ENCODE measurements at regions not wholly inside any gene's neighbourhood (a gene's known extent, or its start where the extent isn't known, plus 50 kb on each side); places are given as distances from the start of the nearest gene placed in this dataset.

DNA sequence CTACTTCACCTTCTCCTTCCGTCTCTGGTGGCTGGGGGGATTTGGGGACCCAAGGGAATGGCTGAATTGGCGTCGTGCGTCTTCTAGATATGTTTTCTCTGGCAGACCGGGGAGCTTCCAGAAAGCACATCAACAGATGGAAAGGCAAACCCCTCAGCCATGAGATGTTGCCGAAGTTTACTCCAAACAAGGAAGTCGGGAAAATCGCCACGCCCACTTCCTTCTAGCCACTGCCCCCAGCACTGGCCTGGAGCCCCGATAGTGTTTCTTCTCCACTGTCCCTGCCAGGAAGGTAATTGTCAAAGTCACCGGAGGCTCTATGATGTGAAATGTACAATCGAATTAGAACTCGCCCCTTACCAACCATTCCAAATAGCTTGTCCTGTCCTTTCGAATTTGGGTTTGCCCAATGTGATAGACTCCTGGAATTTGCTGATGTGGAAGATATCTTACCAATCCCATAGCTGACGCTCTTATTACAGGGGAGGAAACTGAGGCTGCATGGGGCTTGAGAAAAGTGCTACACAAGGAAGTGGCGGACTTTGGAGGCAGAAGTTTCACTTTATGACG, 191.0 kb downstream of the LSM5 start:
- Histone ChIP-seq H3K4me1 (ENCODE audit: control extremely low read depth in 1 of 4, control insufficient read depth in 4 of 4, insufficient read depth in 4 of 4, low read length in 3 of 4) (peaks cover 0 to 20% (median 15%) of the 10 kb centered on the region in 4 experiments), H3K27ac (ENCODE audit: insufficient read depth in 1 of 2, low read depth in 1 of 2, low read length in 2 of 2, poor library complexity in 1 of 2, severe bottlenecking in 2 of 2) (no peak overlapping the region), H3K9me3 (ENCODE audit: control extremely low read depth in 1 of 5, control insufficient read depth in 4 of 5, insufficient read depth in 2 of 5, low read depth in 1 of 5, low read length in 4 of 5) (no peaks in the 10 kb centered on the region), H3K27me3 (replicated peaks in 2 of 5; ENCODE audit: control insufficient read depth in 4 of 5, insufficient read depth in 5 of 5, low read length in 4 of 5) (peaks cover 0 to 36% (median 9%) of the 10 kb centered on the region in 5 experiments), H3K4me3 (ENCODE audit: control insufficient read depth in 1 of 7, extremely low read depth in 1 of 7, insufficient read depth in 4 of 7, low read depth in 2 of 7, low read length in 6 of 7) (peak overlapping the region; percentile 40 to 76 (median 68)), H3K36me3 (ENCODE audit: control insufficient read depth in 4 of 4, insufficient read depth in 4 of 4, low read length in 3 of 4) (no peaks in the 10 kb centered on the region)
- ChIA-PET CTCF (interaction anchor here (0.9 to 4.6 kb wide), 4 partner anchors 11 to 90 kb away, joined by 4 to 24 read pairs (median 4); no protein-coding TSS in a partner anchor), POLR2A (interaction anchor here (0.5 kb wide), 1 partner anchor 20 kb away, joined by 3 read pairs; no protein-coding TSS in a partner anchor)
- peak in 2 of 3 donors; percentile 13 to 26 for DNase-seq
- WGBS (ENCODE audit: insufficient coverage): 21% methylated on average over 10 of the region's 17 CpGs

DNA sequence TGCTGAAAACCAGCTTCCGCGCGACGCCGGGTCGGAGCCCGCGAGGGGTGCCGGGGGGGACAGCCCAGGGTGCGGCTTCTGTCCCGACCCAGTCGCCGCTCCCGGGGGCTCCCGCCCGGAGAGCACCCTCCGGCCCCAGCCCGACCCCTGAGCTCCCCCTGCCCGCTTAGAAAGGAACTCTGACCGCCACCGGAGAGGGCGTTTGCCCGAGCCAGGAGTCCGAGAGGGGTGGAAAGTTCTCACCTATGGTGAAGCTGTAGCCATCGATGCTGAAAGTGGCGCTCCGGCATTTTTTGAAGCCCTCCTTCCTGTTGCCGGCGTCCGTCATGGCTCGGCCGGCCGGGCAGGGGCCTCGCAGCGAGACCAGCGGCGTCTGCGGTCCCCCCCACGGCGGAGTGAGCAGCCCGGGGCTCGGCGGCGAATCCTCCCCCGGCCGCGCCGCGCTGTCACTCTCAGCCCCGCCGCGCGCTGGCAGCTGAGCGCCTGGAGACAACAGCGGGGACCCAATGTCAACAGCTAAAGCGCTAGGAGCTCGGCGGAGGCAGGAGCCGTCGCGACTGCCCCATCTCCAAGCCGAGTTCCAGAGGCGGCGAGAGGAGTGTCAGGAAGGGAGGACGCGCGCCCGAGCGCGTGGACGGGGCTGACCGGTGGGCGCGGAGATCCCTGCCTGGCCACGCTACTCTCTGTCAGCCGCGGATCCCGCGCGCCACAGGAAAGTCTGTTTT, 191.6 kb downstream of the LSM5 start:
- CTCF ChIA-PET: interaction anchor here (1.2 to 4.6 kb wide), 3 partner anchors 10 to 89 kb away, joined by 4 to 24 read pairs (median 5); no protein-coding TSS in a partner anchor
- Histone ChIP-seq H3K9me3 (ENCODE audit: control extremely low read depth in 1 of 5, control insufficient read depth in 4 of 5, insufficient read depth in 2 of 5, low read depth in 1 of 5, low read length in 4 of 5) (no peaks in the 10 kb centered on the region), H3K27me3 (replicated peaks in 2 of 5; ENCODE audit: control insufficient read depth in 4 of 5, insufficient read depth in 5 of 5, low read length in 4 of 5) (peaks cover 0 to 36% (median 9%) of the 10 kb centered on the region in 5 experiments), H3K4me1 (ENCODE audit: control extremely low read depth in 1 of 4, control insufficient read depth in 4 of 4, insufficient read depth in 4 of 4, low read length in 3 of 4) (peaks cover 0 to 20% (median 15%) of the 10 kb centered on the region in 4 experiments), H3K27ac (ENCODE audit: insufficient read depth in 1 of 2, low read depth in 1 of 2, low read length in 2 of 2, poor library complexity in 1 of 2, severe bottlenecking in 2 of 2) (no peak overlapping the region), H3K4me3 (ENCODE audit: control insufficient read depth in 1 of 7, extremely low read depth in 1 of 7, insufficient read depth in 4 of 7, low read depth in 2 of 7, low read length in 6 of 7) (peak overlapping the region; percentile 40 to 76 (median 68)), H3K36me3 (ENCODE audit: control insufficient read depth in 4 of 4, insufficient read depth in 4 of 4, low read length in 3 of 4) (no peaks in the 10 kb centered on the region)
- under 1% methylated on average over 78 of the region's 80 CpGs for WGBS (ENCODE audit: insufficient coverage)
- DNase-seq: peak in 2 of 3 donors; percentile 48 to 68
- POLR2A ChIA-PET: interaction anchor here (1.1 kb wide), 1 partner anchor 48 kb away, joined by 4 read pairs; no protein-coding TSS in a partner anchor

DNA sequence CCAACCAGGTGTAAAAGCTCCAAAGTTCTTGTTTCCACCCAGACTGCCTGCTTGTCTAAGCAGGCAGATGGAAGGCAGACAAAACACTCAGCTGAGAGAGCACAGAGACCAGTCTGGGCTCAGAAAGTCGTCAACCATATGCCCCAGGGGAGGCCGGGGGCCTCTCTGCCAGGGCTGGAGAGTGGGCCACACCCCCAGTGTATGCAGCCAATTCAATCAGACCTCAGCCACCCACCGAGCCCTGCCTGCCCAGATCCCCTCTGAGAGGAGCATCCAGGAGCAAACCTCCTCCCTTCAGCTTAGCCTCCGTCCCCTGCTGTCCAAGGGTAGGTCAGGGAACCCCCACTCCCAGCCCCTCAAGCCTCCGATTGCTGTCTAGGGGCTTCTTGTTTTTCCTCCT, 196.3 kb downstream of the LSM5 start:
- CTCF ChIA-PET: no interaction called here

DNA sequence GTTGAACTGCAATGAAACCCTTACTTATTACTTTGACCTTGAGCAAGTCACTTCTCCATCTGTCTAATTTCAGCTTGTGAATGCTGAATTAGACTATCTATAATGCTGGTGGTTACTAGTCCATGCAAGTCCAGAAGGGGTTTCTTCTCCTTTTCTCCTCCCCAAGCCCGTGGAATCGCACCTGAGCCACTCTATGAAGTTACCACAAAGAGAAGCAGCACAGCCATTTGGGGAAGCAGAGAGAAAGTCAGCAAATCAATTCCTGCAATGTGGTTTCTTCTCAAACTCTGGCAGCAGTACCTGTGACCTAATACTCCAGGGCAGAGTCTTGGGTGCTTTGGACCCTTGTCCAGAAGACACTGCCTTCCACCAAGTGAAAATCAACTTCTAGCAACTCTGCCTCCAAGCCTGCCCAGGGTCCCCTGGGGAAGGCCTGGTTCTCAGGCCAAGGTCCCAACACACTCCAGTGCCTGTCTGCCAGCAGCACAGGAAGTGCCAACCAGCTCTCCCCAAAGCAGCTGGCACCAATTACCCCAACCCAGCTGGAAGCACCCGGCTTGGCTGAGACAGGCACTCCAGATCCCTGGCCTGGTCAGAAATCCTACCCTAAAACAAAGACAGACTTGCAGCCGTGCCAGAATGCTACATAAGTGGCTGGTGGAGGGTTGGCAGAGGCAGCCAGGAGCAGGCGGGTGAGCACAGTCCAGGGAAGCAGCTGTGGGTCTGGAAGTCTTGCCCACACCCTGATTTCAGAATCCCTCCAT, 200.3 kb downstream of the LSM5 start:
- ChIA-PET POLR2A (interaction anchor here (0.6 kb wide), 2 partner anchors 11 to 81 kb away, joined by 3 read pairs; no protein-coding TSS in a partner anchor), CTCF (interaction anchor here (1.2 to 1.9 kb wide), 4 partner anchors 9 to 80 kb away, joined by 3 to 5 read pairs (median 4); no protein-coding TSS in a partner anchor)
- H3K27ac ChIP-seq (ENCODE audit: insufficient read depth in 1 of 2, low read depth in 1 of 2, low read length in 2 of 2, poor library complexity in 1 of 2, severe bottlenecking in 2 of 2): no peak overlapping the region
- H3K4me3 ChIP-seq (ENCODE audit: control insufficient read depth in 1 of 7, extremely low read depth in 1 of 7, insufficient read depth in 4 of 7, low read depth in 2 of 7, low read length in 6 of 7): no peak overlapping the region
- peaks cover 0 to 20% (median 13%) of the 10 kb centered on the region in 4 experiments for H3K4me1 ChIP-seq (ENCODE audit: control extremely low read depth in 1 of 4, control insufficient read depth in 4 of 4, insufficient read depth in 4 of 4, low read length in 3 of 4)
- no peaks in the 10 kb centered on the region for H3K9me3 ChIP-seq (ENCODE audit: control extremely low read depth in 1 of 5, control insufficient read depth in 4 of 5, insufficient read depth in 2 of 5, low read depth in 1 of 5, low read length in 4 of 5)
- 33% methylated on average over 3 of the region's 5 CpGs for WGBS (ENCODE audit: insufficient coverage)
- H3K27me3 ChIP-seq (replicated peaks in 2 of 5; ENCODE audit: control insufficient read depth in 4 of 5, insufficient read depth in 5 of 5, low read length in 4 of 5): no peaks in the 10 kb centered on the region
- DNase-seq: peak; percentile 4 to 61 (median 51)
- no peaks in the 10 kb centered on the region for H3K36me3 ChIP-seq (ENCODE audit: control insufficient read depth in 4 of 4, insufficient read depth in 4 of 4, low read length in 3 of 4)

More for the DNA sequence above, 196.3 kb downstream of the LSM5 start:
- POLR2A ChIA-PET: no interaction called here
- Histone ChIP-seq H3K27me3 (replicated peaks in 2 of 5; ENCODE audit: control insufficient read depth in 4 of 5, insufficient read depth in 5 of 5, low read length in 4 of 5) (peaks cover 0 to 19% (median 4%) of the 10 kb centered on the region in 5 experiments), H3K27ac (ENCODE audit: insufficient read depth in 1 of 2, low read depth in 1 of 2, low read length in 2 of 2, poor library complexity in 1 of 2, severe bottlenecking in 2 of 2) (no peak overlapping the region), H3K36me3 (ENCODE audit: control insufficient read depth in 4 of 4, insufficient read depth in 4 of 4, low read length in 3 of 4) (no peaks in the 10 kb centered on the region), H3K4me1 (ENCODE audit: control extremely low read depth in 1 of 4, control insufficient read depth in 4 of 4, insufficient read depth in 4 of 4, low read length in 3 of 4) (peaks cover 0 to 25% (median 19%) of the 10 kb centered on the region in 4 experiments), H3K4me3 (ENCODE audit: control insufficient read depth in 1 of 7, extremely low read depth in 1 of 7, insufficient read depth in 4 of 7, low read depth in 2 of 7, low read length in 6 of 7) (no peak overlapping the region), H3K9me3 (ENCODE audit: control extremely low read depth in 1 of 5, control insufficient read depth in 4 of 5, insufficient read depth in 2 of 5, low read depth in 1 of 5, low read length in 4 of 5) (no peaks in the 10 kb centered on the region)
- no peak for DNase-seq
- 93% methylated on average over 5 of the region's 5 CpGs for WGBS (ENCODE audit: insufficient coverage)

DNA sequence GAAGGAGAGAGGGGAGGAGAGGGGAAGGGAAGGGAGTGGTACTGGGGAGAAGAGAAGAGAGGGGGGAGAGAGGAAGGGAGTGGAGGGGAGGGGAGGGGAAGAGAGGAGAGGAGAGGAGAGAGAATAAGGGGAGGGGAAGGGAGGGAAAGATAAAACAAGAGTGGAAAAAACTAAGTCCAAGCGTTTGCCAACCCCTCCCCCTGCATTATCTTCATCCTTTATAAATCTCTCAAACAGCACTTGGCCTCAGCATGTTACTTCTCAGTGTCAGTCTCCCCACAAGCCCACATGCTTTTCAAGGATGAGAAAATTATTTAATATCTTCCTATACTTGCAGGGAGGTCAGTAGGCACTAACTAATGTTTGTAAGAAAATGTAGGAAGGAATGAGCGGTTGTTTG, 204.5 kb downstream of the LSM5 start:
- ChIA-PET CTCF (interaction anchor here (0.9 kb wide), 1 partner anchor 11 kb away, joined by 4 read pairs; no protein-coding TSS in a partner anchor), POLR2A (no interaction called here)
- H3K4me3 ChIP-seq (ENCODE audit: control insufficient read depth in 1 of 7, extremely low read depth in 1 of 7, insufficient read depth in 4 of 7, low read depth in 2 of 7, low read length in 6 of 7): no peak overlapping the region
- H3K36me3 ChIP-seq (ENCODE audit: control insufficient read depth in 4 of 4, insufficient read depth in 4 of 4, low read length in 3 of 4): no peaks in the 10 kb centered on the region
- no peak for DNase-seq
- peaks cover 0 to 20% (median 13%) of the 10 kb centered on the region in 4 experiments for H3K4me1 ChIP-seq (ENCODE audit: control extremely low read depth in 1 of 4, control insufficient read depth in 4 of 4, insufficient read depth in 4 of 4, low read length in 3 of 4)
- no peaks in the 10 kb centered on the region for H3K27me3 ChIP-seq (replicated peaks in 2 of 5; ENCODE audit: control insufficient read depth in 4 of 5, insufficient read depth in 5 of 5, low read length in 4 of 5)
- H3K9me3 ChIP-seq (ENCODE audit: control extremely low read depth in 1 of 5, control insufficient read depth in 4 of 5, insufficient read depth in 2 of 5, low read depth in 1 of 5, low read length in 4 of 5): no peaks in the 10 kb centered on the region
- no CpG with 5 or more reads among the region's 2 CpGs for WGBS (ENCODE audit: insufficient coverage)
- H3K27ac ChIP-seq (ENCODE audit: insufficient read depth in 1 of 2, low read depth in 1 of 2, low read length in 2 of 2, poor library complexity in 1 of 2, severe bottlenecking in 2 of 2): no peak overlapping the region

DNA sequence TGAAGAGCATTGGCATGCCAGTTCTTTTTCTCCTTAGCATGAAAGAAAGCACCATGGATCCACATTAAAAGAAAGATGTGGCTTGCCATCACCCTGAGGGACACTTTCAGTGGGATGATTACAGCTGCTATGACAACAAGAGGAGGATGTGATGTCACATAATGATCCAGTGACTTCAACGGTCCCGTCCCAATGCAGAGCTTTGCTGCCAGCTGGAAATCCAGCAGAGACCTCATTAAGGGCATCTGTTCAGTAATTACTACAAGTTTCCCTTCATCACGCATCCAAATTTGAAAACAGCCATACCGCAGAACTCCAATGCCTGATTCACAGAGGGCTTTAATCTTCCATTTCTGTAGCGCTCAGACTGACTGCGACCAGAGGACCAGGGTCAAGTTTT, 206.6 kb downstream of the LSM5 start:
- POLR2A ChIA-PET: no interaction called here
- WGBS (ENCODE audit: insufficient coverage): 100% methylated on average over 6 of the region's 6 CpGs

More for the DNA sequence above, 206.6 kb downstream of the LSM5 start:
- no peak for DNase-seq
- Histone ChIP-seq H3K27ac (ENCODE audit: insufficient read depth in 1 of 2, low read depth in 1 of 2, low read length in 2 of 2, poor library complexity in 1 of 2, severe bottlenecking in 2 of 2) (no peak overlapping the region), H3K4me3 (ENCODE audit: control insufficient read depth in 1 of 7, extremely low read depth in 1 of 7, insufficient read depth in 4 of 7, low read depth in 2 of 7, low read length in 6 of 7) (no peak overlapping the region), H3K27me3 (replicated peaks in 2 of 5; ENCODE audit: control insufficient read depth in 4 of 5, insufficient read depth in 5 of 5, low read length in 4 of 5) (no peaks in the 10 kb centered on the region), H3K9me3 (ENCODE audit: control extremely low read depth in 1 of 5, control insufficient read depth in 4 of 5, insufficient read depth in 2 of 5, low read depth in 1 of 5, low read length in 4 of 5) (no peaks in the 10 kb centered on the region), H3K36me3 (ENCODE audit: control insufficient read depth in 4 of 4, insufficient read depth in 4 of 4, low read length in 3 of 4) (no peaks in the 10 kb centered on the region), H3K4me1 (ENCODE audit: control extremely low read depth in 1 of 4, control insufficient read depth in 4 of 4, insufficient read depth in 4 of 4, low read length in 3 of 4) (peaks cover 0 to 5% (median 1%) of the 10 kb centered on the region in 4 experiments)
- CTCF ChIA-PET: no interaction called here

Measured in common myeloid progenitor, CD34-positive (primary cell).